DND-41 (cell line): ENCODE measurements at regions not wholly inside any gene's neighbourhood (a gene's known extent, or its start where the extent isn't known, plus 50 kb on each side); places are given as distances from the start of the nearest gene placed in this dataset.

Experiments used
- ATAC-seq: fragments of 200-7000 bp; cut with Tn5 transposase; 3 replicates; pipeline ENCODE4 v1.9.1; 2021; ENCODE audit warnings: low read depth; ENCODE audit not compliant: insufficient read depth
- DNase-seq: peaks from one replicate; pipeline ENCODE4 v3.0.0-alpha.2; 2020
- H2AFZ ChIP-seq: 2 replicates; pipeline ENCODE4 v1.6.0; 2012; ENCODE audit warnings: low read depth, low read length
- H3K27ac ChIP-seq: 2 replicates; pipeline ENCODE4 v1.5.1; 2012; ENCODE audit warnings: low read length, inconsistent platforms
- H3K27me3 ChIP-seq: fragments of 200-600 bp; sonication (generic); 2 replicates; pipeline ENCODE4 v1.6.0; 2012; ENCODE audit warnings: low read length, mild to moderate bottlenecking, inconsistent platforms; ENCODE audit not compliant: insufficient read depth, poor library complexity
- H3K36me3 ChIP-seq: 2 replicates; pipeline ENCODE4 v1.5.1; 2012; ENCODE audit warnings: low read length, inconsistent platforms; ENCODE audit not compliant: insufficient read depth
- H3K4me1 ChIP-seq: 2 replicates; pipeline ENCODE4 v1.5.1; 2012; ENCODE audit warnings: mild to moderate bottlenecking, low read length; ENCODE audit not compliant: insufficient read depth
- H3K4me2 ChIP-seq: 2 replicates; pipeline ENCODE4 v1.6.0; 2012; ENCODE audit warnings: mild to moderate bottlenecking, moderate library complexity, low read length, inconsistent platforms; ENCODE audit not compliant: insufficient read depth
- H3K4me3 ChIP-seq, 2 experiments: fragments of 200-600 bp in 1 of 2; shearing (Covaris generic) in 1 of 2; 2 replicates each; pipeline ENCODE4 v1.5.1; 2012 to 2016; ENCODE audit warnings: inconsistent platforms in 2 of 2, low read length in 2 of 2, mild to moderate bottlenecking in 2 of 2, low read depth in 1 of 2, moderate library complexity in 1 of 2
- H3K79me2 ChIP-seq: 2 replicates; pipeline ENCODE4 v1.6.0; 2012; ENCODE audit warnings: low read length, inconsistent platforms; ENCODE audit not compliant: insufficient read depth
- H3K9ac ChIP-seq: 2 replicates; pipeline ENCODE4 v1.6.0; 2012; ENCODE audit warnings: low read depth, mild to moderate bottlenecking, inconsistent platforms, low read length, moderate library complexity
- H3K9me3 ChIP-seq: 2 replicates; pipeline ENCODE4 v1.5.1; 2012; ENCODE audit warnings: low read length, moderate library complexity, mild to moderate bottlenecking, inconsistent platforms; ENCODE audit not compliant: insufficient read depth, severe bottlenecking
- H4K20me1 ChIP-seq: 2 replicates; pipeline ENCODE4 v1.6.0; 2012; ENCODE audit warnings: low read length; ENCODE audit not compliant: insufficient read depth
- CTCF ChIP-seq: IDR thresholded peaks from 2 replicates; pipeline ENCODE4 v1.5.1; 2012; ENCODE audit warnings: borderline replicate concordance, low read length, moderate library complexity, mild to moderate bottlenecking; ENCODE audit not compliant: poor library complexity, severe bottlenecking; ENCODE audit errors: extremely low read depth
- EZH2 ChIP-seq: IDR thresholded peaks from 3 replicates; pipeline ENCODE4 v1.6.1; 2012; ENCODE audit warnings: borderline replicate concordance, low read depth, mild to moderate bottlenecking, moderate library complexity, low read length, inconsistent platforms; ENCODE audit not compliant: severe bottlenecking

GRCh38 chr3:180789774-180790173, 110.5 kb upstream of the CCDC39 start:
- DNase-seq: no peak
- no peaks in the 10 kb centered on the region for H3K9me3 ChIP-seq
- no peak overlapping the region for H3K9ac ChIP-seq
- H3K4me3 ChIP-seq: no peak overlapping the region
- H3K79me2 ChIP-seq: no peaks in the 10 kb centered on the region
- H3K27ac ChIP-seq: no peak overlapping the region
- no peaks in the 10 kb centered on the region for H3K36me3 ChIP-seq
- no peaks in the 10 kb centered on the region for H4K20me1 ChIP-seq
- H3K4me1 ChIP-seq: no peaks in the 10 kb centered on the region
- H3K4me2 ChIP-seq: no peak overlapping the region
- H3K27me3 ChIP-seq: peaks cover 10% of the 10 kb centered on the region
- TF ChIP-seq EZH2 (no peak), CTCF (no peak)
- no peak overlapping the region for H2AFZ ChIP-seq
- ATAC-seq: no peak

GRCh38 chr3:180798197-180798596, 114.3 kb upstream of the FXR1 start:
- H2AFZ ChIP-seq: no peak overlapping the region
- no peak overlapping the region for H3K4me3 ChIP-seq
- H3K9me3 ChIP-seq: no peaks in the 10 kb centered on the region
- no peaks in the 10 kb centered on the region for H3K4me1 ChIP-seq
- no peaks in the 10 kb centered on the region for H4K20me1 ChIP-seq
- H3K27ac ChIP-seq: no peak overlapping the region
- no peak overlapping the region for H3K4me2 ChIP-seq
- H3K9ac ChIP-seq: no peak overlapping the region
- no peaks in the 10 kb centered on the region for H3K79me2 ChIP-seq
- no peak for ATAC-seq
- DNase-seq: no peak
- no peaks in the 10 kb centered on the region for H3K27me3 ChIP-seq
- TF ChIP-seq CTCF (no peak), EZH2 (no peak)
- H3K36me3 ChIP-seq: no peaks in the 10 kb centered on the region

- no peak for DNase-seq
- ATAC-seq: peak; percentile 49; the same call in 1 of the 3 replicates
Observed at GRCh38 chr3:180802837-180803236, 109.6 kb upstream of the FXR1 start.

More at GRCh38 chr3:180802837-180803236, 109.6 kb upstream of the FXR1 start:
- TF ChIP-seq EZH2 (no peak), CTCF (peak; percentile 56)
- Histone ChIP-seq H3K27ac (no peak overlapping the region), H3K4me3 (no peak overlapping the region), H3K4me2 (no peak overlapping the region), H3K4me1 (no peaks in the 10 kb centered on the region), H3K27me3 (no peaks in the 10 kb centered on the region), H3K36me3 (no peaks in the 10 kb centered on the region), H2AFZ (no peak overlapping the region), H3K79me2 (no peaks in the 10 kb centered on the region), H3K9me3 (no peaks in the 10 kb centered on the region), H3K9ac (no peak overlapping the region), H4K20me1 (no peaks in the 10 kb centered on the region)
